ENCODE measurements at regions not wholly inside any gene's neighbourhood (a gene's known extent, or its start where the extent isn't known, plus 50 kb on each side); places are given as distances from the start of the nearest gene placed in this dataset.

DNA sequence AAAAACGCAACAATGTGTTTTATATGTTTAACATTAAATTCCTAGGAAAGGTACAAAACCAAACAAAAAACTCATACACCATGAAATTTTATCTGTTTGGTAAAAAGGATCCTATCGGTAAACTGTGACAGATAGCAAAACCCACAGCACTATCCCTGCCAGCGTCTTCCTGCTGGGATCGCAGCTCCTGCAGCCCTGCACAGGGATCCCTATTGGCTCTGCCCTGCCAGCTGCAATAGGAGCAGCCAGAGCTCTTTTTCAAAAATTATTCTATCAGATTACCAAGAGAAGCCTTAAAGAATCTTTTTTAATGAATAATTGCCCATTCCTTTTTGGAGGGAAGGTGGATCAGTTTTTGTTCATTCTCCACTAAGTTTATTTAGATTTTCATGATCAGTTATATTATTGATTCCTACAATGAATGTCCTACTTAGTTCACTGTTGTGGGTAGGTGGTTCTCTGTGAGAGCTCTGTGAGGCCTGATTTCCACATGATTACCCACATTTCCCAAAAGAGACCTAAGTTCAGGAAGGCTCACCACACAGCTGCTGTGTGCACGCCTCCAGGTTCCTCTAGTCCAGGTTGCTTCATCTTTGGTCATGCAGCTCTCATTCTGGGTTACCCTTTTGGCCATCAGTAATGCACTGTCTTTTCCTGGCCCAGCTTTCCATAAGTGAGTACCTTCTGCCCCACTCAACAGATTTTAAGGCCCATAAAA lies 293.8 kb downstream of the FRK start:
- TF ChIP-seq, protein P1, sequence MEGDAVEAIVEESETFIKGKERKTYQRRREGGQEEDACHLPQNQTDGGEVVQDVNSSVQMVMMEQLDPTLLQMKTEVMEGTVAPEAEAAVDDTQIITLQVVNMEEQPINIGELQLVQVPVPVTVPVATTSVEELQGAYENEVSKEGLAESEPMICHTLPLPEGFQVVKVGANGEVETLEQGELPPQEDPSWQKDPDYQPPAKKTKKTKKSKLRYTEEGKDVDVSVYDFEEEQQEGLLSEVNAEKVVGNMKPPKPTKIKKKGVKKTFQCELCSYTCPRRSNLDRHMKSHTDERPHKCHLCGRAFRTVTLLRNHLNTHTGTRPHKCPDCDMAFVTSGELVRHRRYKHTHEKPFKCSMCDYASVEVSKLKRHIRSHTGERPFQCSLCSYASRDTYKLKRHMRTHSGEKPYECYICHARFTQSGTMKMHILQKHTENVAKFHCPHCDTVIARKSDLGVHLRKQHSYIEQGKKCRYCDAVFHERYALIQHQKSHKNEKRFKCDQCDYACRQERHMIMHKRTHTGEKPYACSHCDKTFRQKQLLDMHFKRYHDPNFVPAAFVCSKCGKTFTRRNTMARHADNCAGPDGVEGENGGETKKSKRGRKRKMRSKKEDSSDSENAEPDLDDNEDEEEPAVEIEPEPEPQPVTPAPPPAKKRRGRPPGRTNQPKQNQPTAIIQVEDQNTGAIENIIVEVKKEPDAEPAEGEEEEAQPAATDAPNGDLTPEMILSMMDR (IDR thresholded peaks at IDR 0.05; ENCODE audit: insufficient read depth, low read depth, low read length), result no peak
- no peak for TF ChIP-seq EZH2 (IDR thresholded peaks at IDR 0.05; ENCODE audit: insufficient read depth, low read length)
- FAIRE-seq (no peak), DNase-seq (ENCODE audit: low read depth) (no peak)
- no peaks in the 10 kb centered on the region for H3K27me3 ChIP-seq (ENCODE audit: insufficient read depth, low read length)
- peaks cover 3% of the 10 kb centered on the region for H3K4me1 Mint-ChIP-seq (ENCODE audit: low read depth, unreplicated experiment)
- no peaks in the 10 kb centered on the region for H3K9me3 Mint-ChIP-seq (ENCODE audit: unreplicated experiment)
- no peak overlapping the region for H3K4me3 ChIP-seq (ENCODE audit: insufficient read depth, low read depth, low read length)
- no peaks in the 10 kb centered on the region for H3K27me3 Mint-ChIP-seq (ENCODE audit: low read depth, unreplicated experiment)
- H2AFZ ChIP-seq (ENCODE audit: low read depth, low read length), result no peak overlapping the region
- H3K27ac Mint-ChIP-seq (ENCODE audit: unreplicated experiment), result no peak overlapping the region
- H3K9ac ChIP-seq (ENCODE audit: low read length), result no peak overlapping the region
- H3K4me3 Mint-ChIP-seq (ENCODE audit: unreplicated experiment), result no peak overlapping the region
- H3K79me2 ChIP-seq (ENCODE audit: insufficient read depth, low read length), result no peaks in the 10 kb centered on the region
- no peaks in the 10 kb centered on the region for H3K36me3 ChIP-seq (ENCODE audit: insufficient read depth, low read length)
- H3K4me1 ChIP-seq (ENCODE audit: insufficient read depth, low read length), result no peaks in the 10 kb centered on the region
- no peaks in the 10 kb centered on the region for H4K20me1 ChIP-seq (ENCODE audit: insufficient read depth, low read length)
- H3K4me2 ChIP-seq (ENCODE audit: low read length), result no peak overlapping the region
- no peaks in the 10 kb centered on the region for H3K36me3 Mint-ChIP-seq (ENCODE audit: low read depth, unreplicated experiment)
- H3K9me3 ChIP-seq (ENCODE audit: insufficient read depth, low read depth, low read length), result no peaks in the 10 kb centered on the region
- H3K27ac ChIP-seq (ENCODE audit: low read depth, low read length), result no peak overlapping the region

DNA sequence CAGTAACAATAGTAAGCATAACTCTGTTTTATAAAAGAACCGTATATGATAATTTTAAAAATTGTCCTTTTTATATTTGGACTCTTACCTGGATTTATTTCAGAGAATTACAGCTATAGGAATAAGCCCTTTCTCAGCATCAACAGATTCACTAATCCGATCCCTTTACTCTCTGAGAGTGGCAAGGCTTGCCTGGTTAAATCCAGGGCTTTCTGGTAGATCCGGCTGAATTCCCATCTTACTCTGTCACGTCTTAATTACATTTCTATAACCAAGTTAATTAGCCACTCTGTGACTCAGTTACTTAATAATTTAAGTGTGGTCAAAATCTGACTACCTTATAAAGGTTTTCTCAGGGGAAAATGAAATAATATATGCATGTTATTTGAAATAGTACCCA lies 294.7 kb downstream of the FRK start:
- Mint-ChIP-seq H3K4me3 (ENCODE audit: unreplicated experiment) (no peak overlapping the region), H3K9me3 (ENCODE audit: unreplicated experiment) (no peaks in the 10 kb centered on the region), H3K27ac (ENCODE audit: unreplicated experiment) (no peak overlapping the region), H3K36me3 (ENCODE audit: low read depth, unreplicated experiment) (no peaks in the 10 kb centered on the region), H3K4me1 (ENCODE audit: low read depth, unreplicated experiment) (peaks cover 3% of the 10 kb centered on the region), H3K27me3 (ENCODE audit: low read depth, unreplicated experiment) (no peaks in the 10 kb centered on the region)
- Histone ChIP-seq H3K9me3 (ENCODE audit: insufficient read depth, low read depth, low read length) (no peaks in the 10 kb centered on the region), H3K4me1 (ENCODE audit: insufficient read depth, low read length) (no peaks in the 10 kb centered on the region), H3K4me3 (ENCODE audit: insufficient read depth, low read depth, low read length) (no peak overlapping the region), H3K36me3 (ENCODE audit: insufficient read depth, low read length) (no peaks in the 10 kb centered on the region), H3K27me3 (ENCODE audit: insufficient read depth, low read length) (no peaks in the 10 kb centered on the region), H2AFZ (ENCODE audit: low read depth, low read length) (no peak overlapping the region), H3K9ac (ENCODE audit: low read length) (no peak overlapping the region), H3K79me2 (ENCODE audit: insufficient read depth, low read length) (no peaks in the 10 kb centered on the region), H4K20me1 (ENCODE audit: insufficient read depth, low read length) (no peaks in the 10 kb centered on the region), H3K4me2 (ENCODE audit: low read length) (no peak overlapping the region), H3K27ac (ENCODE audit: low read depth, low read length) (no peak overlapping the region)
- TF ChIP-seq EZH2 (IDR thresholded peaks at IDR 0.05; ENCODE audit: insufficient read depth, low read length), result no peak
- TF ChIP-seq, protein P1 (IDR thresholded peaks at IDR 0.05; ENCODE audit: insufficient read depth, low read depth, low read length), result no peak
- FAIRE-seq (no peak), DNase-seq (ENCODE audit: low read depth) (no peak)

GRCh38 chr6:115759051-115759450 lies 301.6 kb downstream of the FRK start:
- DNase-seq (ENCODE audit: low read depth), result no peak
- Mint-ChIP-seq H3K27ac (ENCODE audit: unreplicated experiment) (no peak overlapping the region), H3K9me3 (ENCODE audit: unreplicated experiment) (no peaks in the 10 kb centered on the region), H3K27me3 (ENCODE audit: low read depth, unreplicated experiment) (no peaks in the 10 kb centered on the region), H3K4me3 (ENCODE audit: unreplicated experiment) (no peak overlapping the region), H3K4me1 (ENCODE audit: low read depth, unreplicated experiment) (no peaks in the 10 kb centered on the region), H3K36me3 (ENCODE audit: low read depth, unreplicated experiment) (no peaks in the 10 kb centered on the region)
- FAIRE-seq, result no peak
- no peak overlapping the region for H3K27ac ChIP-seq (ENCODE audit: low read depth, low read length)
- TF ChIP-seq, protein P1 (IDR thresholded peaks at IDR 0.05; ENCODE audit: insufficient read depth, low read depth, low read length), result no peak
- TF ChIP-seq EZH2 (IDR thresholded peaks at IDR 0.05; ENCODE audit: insufficient read depth, low read length), result no peak
- no peaks in the 10 kb centered on the region for H3K79me2 ChIP-seq (ENCODE audit: insufficient read depth, low read length)
- H3K4me3 ChIP-seq (ENCODE audit: insufficient read depth, low read depth, low read length), result no peak overlapping the region
- H3K9me3 ChIP-seq (ENCODE audit: insufficient read depth, low read depth, low read length), result no peaks in the 10 kb centered on the region
- no peak overlapping the region for H3K4me2 ChIP-seq (ENCODE audit: low read length)
- H3K4me1 ChIP-seq (ENCODE audit: insufficient read depth, low read length), result no peaks in the 10 kb centered on the region
- no peaks in the 10 kb centered on the region for H4K20me1 ChIP-seq (ENCODE audit: insufficient read depth, low read length)
- no peak overlapping the region for H3K9ac ChIP-seq (ENCODE audit: low read length)
- H3K36me3 ChIP-seq (ENCODE audit: insufficient read depth, low read length), result no peaks in the 10 kb centered on the region
- H3K27me3 ChIP-seq (ENCODE audit: insufficient read depth, low read length), result no peaks in the 10 kb centered on the region
- no peak overlapping the region for H2AFZ ChIP-seq (ENCODE audit: low read depth, low read length)

Measured in astrocyte (in vitro differentiated cells and primary cell).